GM12875 (cell line): ENCODE measurements at regions not wholly inside any gene's neighbourhood (a gene's known extent, or its start where the extent isn't known, plus 50 kb on each side); places are given as distances from the start of the nearest gene placed in this dataset.

Experiments
- H3K4me3 ChIP-seq: one replicate; pipeline ENCODE4 v1.5.1; 2011; ENCODE audit warnings: low read depth, low read length, control low read depth
- CTCF ChIP-seq: IDR thresholded peaks from 2 replicates; pipeline ENCODE4 v1.5.1; 2011; ENCODE audit warnings: low read depth, mild to moderate bottlenecking, control low read depth, inconsistent platforms, low read length, moderate library complexity, borderline replicate concordance; ENCODE audit not compliant: insufficient read depth

DNA sequence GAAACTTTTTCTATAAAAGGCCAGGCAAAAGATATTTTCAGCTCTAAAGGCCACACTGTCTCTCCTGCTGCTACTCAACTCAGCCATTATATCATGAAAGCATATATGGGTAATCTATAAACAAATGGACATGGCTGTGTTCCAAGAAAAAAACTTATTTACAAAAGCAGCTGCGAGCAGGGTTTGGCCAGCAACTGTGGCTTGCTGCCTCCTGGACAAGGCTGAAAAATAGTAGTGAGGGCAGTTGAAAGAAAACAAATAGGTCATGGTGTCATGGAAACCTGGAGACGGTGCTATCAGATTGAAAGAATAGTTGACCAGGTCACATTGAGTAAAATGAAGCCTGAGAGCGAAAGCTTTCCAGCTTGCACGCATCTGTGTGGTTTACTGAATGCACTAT is 89.2 kb upstream of the LRATD1 start:
- no peak overlapping the region for H3K4me3 ChIP-seq
- no peak for TF ChIP-seq CTCF

DNA sequence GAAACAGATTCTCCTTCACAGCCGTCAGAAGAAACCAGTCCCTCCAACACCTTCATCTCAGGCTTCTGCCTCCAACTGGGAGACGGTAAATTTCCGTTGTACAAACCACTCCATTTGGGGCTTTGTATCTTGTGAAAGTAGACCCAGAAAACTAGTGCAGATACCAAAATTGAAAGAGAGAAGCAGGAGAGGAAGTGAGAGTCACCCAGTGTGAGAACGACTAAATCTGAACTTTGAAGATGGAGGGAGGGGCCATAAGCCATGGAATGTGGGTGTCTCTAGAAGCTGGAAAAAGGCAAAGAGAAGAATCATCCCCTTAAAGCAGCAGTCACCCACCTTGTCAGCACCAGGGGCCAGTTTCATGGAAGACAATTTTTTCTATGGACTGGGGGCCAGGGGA is 88.3 kb upstream of the LRATD1 start:
- TF ChIP-seq CTCF: no peak
- no peak overlapping the region for H3K4me3 ChIP-seq

DNA sequence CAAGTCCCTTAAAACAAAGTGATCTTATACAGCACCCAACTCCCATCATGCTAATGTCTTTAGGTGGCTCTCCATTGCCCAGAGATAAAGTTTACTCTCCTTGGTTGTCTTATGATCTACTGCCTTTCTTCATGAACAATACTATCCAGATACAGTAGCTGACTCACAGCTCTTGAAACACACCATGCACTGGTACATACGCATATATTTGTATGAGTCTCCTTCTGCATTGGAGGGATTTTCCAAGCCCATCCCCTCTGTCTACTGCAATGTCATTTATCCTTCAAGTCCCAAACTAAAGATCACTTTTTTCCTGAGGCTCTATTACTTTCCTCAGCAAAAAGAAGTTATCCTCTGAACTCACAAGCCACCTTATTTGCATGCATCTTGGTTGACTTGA is 84.7 kb upstream of the LRATD1 start:
- no peak overlapping the region for H3K4me3 ChIP-seq
- TF ChIP-seq CTCF: no peak

DNA sequence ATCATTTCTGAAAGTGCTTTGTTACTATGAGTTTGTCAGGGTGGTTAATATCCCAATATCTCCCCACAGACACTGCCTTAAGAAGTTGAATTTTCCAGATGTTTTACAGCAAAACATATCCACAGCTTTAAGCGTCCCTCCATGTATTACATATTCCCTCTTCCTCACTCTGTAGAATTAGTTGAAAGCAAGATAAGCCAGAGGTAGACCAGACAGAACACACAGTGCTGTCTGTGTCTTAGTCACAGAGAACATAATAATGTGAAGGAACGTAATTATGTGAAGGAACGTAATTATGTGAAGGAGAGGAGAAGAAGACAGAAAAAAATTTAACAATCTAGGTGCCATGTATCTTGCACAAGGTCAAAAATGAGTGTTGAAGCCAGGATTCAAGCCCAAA is 81.9 kb upstream of the LRATD1 start:
- no peak for TF ChIP-seq CTCF
- H3K4me3 ChIP-seq: no peak overlapping the region

DNA sequence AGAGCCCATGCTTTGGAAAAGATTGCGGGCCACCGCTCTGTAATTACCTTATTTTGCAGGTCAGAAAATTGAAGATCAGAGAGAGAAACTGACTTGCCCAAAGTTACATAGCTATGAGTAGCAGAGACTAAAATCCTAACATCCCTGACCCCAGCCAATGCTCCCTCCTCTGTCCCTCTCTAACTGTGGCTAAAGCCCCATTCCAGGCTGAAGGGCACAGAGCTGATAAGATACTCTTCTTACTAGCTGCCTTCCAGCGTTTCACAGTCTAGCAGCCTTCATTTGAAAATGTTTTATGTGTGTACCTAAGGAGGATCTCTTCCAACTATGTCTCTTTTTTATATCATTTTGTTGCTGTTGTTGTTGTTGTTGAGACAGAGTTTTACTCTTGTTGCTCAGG is 81.4 kb upstream of the LRATD1 start:
- no peak for TF ChIP-seq CTCF
- H3K4me3 ChIP-seq: no peak overlapping the region

DNA sequence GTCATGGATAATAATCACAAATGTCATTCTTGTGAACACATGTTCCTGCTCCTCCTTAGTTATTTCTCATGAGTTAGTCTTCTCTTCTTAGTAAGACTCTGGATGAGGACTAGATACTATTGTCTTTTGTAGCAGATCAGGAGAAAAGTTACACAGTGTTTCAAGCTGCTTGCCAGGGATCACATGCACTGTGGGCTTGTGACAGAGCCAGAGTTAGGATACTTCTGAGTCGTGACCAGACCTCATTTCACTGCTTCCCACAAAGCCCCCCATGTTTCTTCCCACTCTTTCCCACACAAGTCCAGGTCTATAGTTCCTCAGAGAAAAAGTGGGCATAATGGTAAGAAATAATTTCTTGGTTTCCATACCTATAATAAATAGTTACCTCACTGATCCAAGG is 80.2 kb upstream of the LRATD1 start:
- TF ChIP-seq CTCF: no peak
- H3K4me3 ChIP-seq: no peak overlapping the region

- no peak for TF ChIP-seq CTCF
- no peak overlapping the region for H3K4me3 ChIP-seq
These were observed 79.7 kb upstream of the LRATD1 start for GRCh38 chr2:14552818-14553217.
